ENCODE measurements at regions not wholly inside any gene's neighbourhood (a gene's known extent, or its start where the extent isn't known, plus 50 kb on each side); places are given as distances from the start of the nearest gene placed in this dataset.
"Not testable (repeated sequence)": the region's sequence is repeated elsewhere in the genome, so short reads cannot be mapped to it uniquely, and the experiment has no call there.

GRCh38 chr10:27291253-27291895, 50.8 kb upstream of the ACBD5 start:
- H4K20me1 ChIP-seq (ENCODE audit: low read length); H3K27me3 ChIP-seq (ENCODE audit: low read length); CTCF ChIA-PET; POLR2A ChIA-PET (ENCODE audit: unreplicated experiment); H3K27ac ChIP-seq (ENCODE audit: low read length); H3K9ac ChIP-seq (ENCODE audit: low read length); BruUV-seq (replicated peaks); H3K79me2 ChIP-seq (ENCODE audit: low read length); H3F3A ChIP-seq (ENCODE audit: low read length, unreplicated experiment); intact Hi-C loops (cut with micrococcal nuclease); H3K9me3 ChIP-seq (ENCODE audit: low read length); H3K9me2 ChIP-seq (replicated peaks; ENCODE audit: low read length); H3K4me2 ChIP-seq (ENCODE audit: low read length); ATAC-seq; H3K4me3 ChIP-seq (ENCODE audit: low read length); H3K4me1 ChIP-seq (ENCODE audit: insufficient read depth, low read length); H3K36me3 ChIP-seq (ENCODE audit: low read depth, low read length); DNase-seq; H2AFZ ChIP-seq (ENCODE audit: low read length): not testable (repeated sequence)

All from PC-3 (cell line).